ENCODE measurements at regions not wholly inside any gene's neighbourhood (a gene's known extent, or its start where the extent isn't known, plus 50 kb on each side); places are given as distances from the start of the nearest gene placed in this dataset.

DNA sequence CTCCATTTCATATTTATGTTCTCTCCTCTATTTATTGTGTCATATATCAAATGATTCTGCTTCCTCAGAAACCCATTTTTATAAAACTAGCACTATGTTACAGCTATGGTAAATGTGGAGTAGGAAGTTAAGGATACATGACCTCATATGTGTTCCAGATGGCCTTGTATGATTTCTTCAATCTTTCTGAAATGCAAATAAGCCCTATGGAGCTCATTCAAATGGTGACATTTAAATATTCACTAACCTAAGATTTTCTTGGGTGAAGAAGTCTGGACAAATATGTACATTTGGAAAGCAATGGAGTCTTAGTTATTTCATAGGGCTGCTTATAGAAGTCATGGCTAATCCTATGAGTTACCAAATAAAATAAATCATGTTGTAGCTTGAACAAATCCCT lies 782.5 kb downstream of the STPG2 start:
- TF ChIP-seq, protein P1, sequence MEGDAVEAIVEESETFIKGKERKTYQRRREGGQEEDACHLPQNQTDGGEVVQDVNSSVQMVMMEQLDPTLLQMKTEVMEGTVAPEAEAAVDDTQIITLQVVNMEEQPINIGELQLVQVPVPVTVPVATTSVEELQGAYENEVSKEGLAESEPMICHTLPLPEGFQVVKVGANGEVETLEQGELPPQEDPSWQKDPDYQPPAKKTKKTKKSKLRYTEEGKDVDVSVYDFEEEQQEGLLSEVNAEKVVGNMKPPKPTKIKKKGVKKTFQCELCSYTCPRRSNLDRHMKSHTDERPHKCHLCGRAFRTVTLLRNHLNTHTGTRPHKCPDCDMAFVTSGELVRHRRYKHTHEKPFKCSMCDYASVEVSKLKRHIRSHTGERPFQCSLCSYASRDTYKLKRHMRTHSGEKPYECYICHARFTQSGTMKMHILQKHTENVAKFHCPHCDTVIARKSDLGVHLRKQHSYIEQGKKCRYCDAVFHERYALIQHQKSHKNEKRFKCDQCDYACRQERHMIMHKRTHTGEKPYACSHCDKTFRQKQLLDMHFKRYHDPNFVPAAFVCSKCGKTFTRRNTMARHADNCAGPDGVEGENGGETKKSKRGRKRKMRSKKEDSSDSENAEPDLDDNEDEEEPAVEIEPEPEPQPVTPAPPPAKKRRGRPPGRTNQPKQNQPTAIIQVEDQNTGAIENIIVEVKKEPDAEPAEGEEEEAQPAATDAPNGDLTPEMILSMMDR (IDR thresholded peaks at IDR 0.05), result no peak
- TF ChIP-seq POLR2AphosphoS5 (IDR thresholded peaks at IDR 0.05; ENCODE audit: low read depth, low read length) (no peak), SIN3A (IDR thresholded peaks at IDR 0.05; ENCODE audit: borderline replicate concordance, insufficient read depth, low read depth, low read length) (no peak)
- TF ChIP-seq, protein P2, sequence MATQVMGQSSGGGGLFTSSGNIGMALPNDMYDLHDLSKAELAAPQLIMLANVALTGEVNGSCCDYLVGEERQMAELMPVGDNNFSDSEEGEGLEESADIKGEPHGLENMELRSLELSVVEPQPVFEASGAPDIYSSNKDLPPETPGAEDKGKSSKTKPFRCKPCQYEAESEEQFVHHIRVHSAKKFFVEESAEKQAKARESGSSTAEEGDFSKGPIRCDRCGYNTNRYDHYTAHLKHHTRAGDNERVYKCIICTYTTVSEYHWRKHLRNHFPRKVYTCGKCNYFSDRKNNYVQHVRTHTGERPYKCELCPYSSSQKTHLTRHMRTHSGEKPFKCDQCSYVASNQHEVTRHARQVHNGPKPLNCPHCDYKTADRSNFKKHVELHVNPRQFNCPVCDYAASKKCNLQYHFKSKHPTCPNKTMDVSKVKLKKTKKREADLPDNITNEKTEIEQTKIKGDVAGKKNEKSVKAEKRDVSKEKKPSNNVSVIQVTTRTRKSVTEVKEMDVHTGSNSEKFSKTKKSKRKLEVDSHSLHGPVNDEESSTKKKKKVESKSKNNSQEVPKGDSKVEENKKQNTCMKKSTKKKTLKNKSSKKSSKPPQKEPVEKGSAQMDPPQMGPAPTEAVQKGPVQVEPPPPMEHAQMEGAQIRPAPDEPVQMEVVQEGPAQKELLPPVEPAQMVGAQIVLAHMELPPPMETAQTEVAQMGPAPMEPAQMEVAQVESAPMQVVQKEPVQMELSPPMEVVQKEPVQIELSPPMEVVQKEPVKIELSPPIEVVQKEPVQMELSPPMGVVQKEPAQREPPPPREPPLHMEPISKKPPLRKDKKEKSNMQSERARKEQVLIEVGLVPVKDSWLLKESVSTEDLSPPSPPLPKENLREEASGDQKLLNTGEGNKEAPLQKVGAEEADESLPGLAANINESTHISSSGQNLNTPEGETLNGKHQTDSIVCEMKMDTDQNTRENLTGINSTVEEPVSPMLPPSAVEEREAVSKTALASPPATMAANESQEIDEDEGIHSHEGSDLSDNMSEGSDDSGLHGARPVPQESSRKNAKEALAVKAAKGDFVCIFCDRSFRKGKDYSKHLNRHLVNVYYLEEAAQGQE (IDR thresholded peaks at IDR 0.05; ENCODE audit: insufficient read depth in 1 of 2, low read depth in 2 of 2, low read length in 1 of 2), result no peak

Data from Panc1 (cell line).